ENCODE measurements at regions not wholly inside any gene's neighbourhood (a gene's known extent, or its start where the extent isn't known, plus 50 kb on each side); places are given as distances from the start of the nearest gene placed in this dataset.

GRCh38 chr6:168880271-168880670, 373.4 kb downstream of the THBS2 start:
- Histone ChIP-seq H3K4me3 (no peak overlapping the region), H3K27ac (no peak overlapping the region)

GRCh38 chr6:168877821-168878282, 375.8 kb downstream of the THBS2 start:
- no peak overlapping the region for H3K27ac ChIP-seq
- no peak overlapping the region for H3K4me3 ChIP-seq

- H3K4me3 ChIP-seq: no peak overlapping the region
- H3K27ac ChIP-seq: no peak overlapping the region
Measured at GRCh38 chr6:168876956-168877355, 376.7 kb downstream of the THBS2 start.

- Histone ChIP-seq H3K4me3 (no peak overlapping the region), H3K27ac (no peak overlapping the region)
Measured at GRCh38 chr6:168875811-168876576, 377.7 kb downstream of the THBS2 start.

- no peak overlapping the region for H3K27ac ChIP-seq
Measured at GRCh38 chr6:168874637-168875036, 379.0 kb downstream of the THBS2 start.

GRCh38 chr6:168873278-168874190, 380.1 kb downstream of the THBS2 start:
- Histone ChIP-seq H3K27ac (no peak overlapping the region), H3K4me3 (no peak overlapping the region)

More at GRCh38 chr6:168874637-168875036, 379.0 kb downstream of the THBS2 start:
- no peak overlapping the region for H3K4me3 ChIP-seq

GRCh38 chr6:168871642-168872315, 381.9 kb downstream of the THBS2 start:
- Histone ChIP-seq H3K4me3 (no peak overlapping the region), H3K27ac (no peak overlapping the region)

- Histone ChIP-seq H3K4me3 (no peak overlapping the region), H3K27ac (no peak overlapping the region)
Measured at GRCh38 chr6:168870982-168871381, 382.7 kb downstream of the THBS2 start.

- H3K4me3 ChIP-seq: no peak overlapping the region
Measured at GRCh38 chr6:168867247-168868102, 386.2 kb downstream of the THBS2 start.

GRCh38 chr6:168866534-168866933, 387.1 kb downstream of the THBS2 start:
- Histone ChIP-seq H3K27ac (no peak overlapping the region), H3K4me3 (no peak overlapping the region)

More at GRCh38 chr6:168867247-168868102, 386.2 kb downstream of the THBS2 start:
- H3K27ac ChIP-seq: no peak overlapping the region

- H3K27ac ChIP-seq: no peak overlapping the region
- H3K4me3 ChIP-seq: no peak overlapping the region
Measured at GRCh38 chr6:168865522-168865921, 388.1 kb downstream of the THBS2 start.

GRCh38 chr6:168864541-168865460, 388.8 kb downstream of the THBS2 start:
- H3K27ac ChIP-seq: no peak overlapping the region

GRCh38 chr6:168863467-168863866, 390.2 kb downstream of the THBS2 start:
- Histone ChIP-seq H3K27ac (no peak overlapping the region), H3K4me3 (no peak overlapping the region)

More at GRCh38 chr6:168864541-168865460, 388.8 kb downstream of the THBS2 start:
- no peak overlapping the region for H3K4me3 ChIP-seq

- H3K27ac ChIP-seq: no peak overlapping the region
- H3K4me3 ChIP-seq: no peak overlapping the region
Measured at GRCh38 chr6:168862346-168862980, 391.2 kb downstream of the THBS2 start.

- Histone ChIP-seq H3K27ac (no peak overlapping the region), H3K4me3 (no peak overlapping the region)
Measured at GRCh38 chr6:168860987-168861386, 392.7 kb downstream of the THBS2 start.

- H3K27ac ChIP-seq: no peak overlapping the region
- H3K4me3 ChIP-seq: no peak overlapping the region
Measured at GRCh38 chr6:168860341-168860740, 393.3 kb downstream of the THBS2 start.

GRCh38 chr6:168858926-168859325, 394.7 kb downstream of the THBS2 start:
- Histone ChIP-seq H3K27ac (no peak overlapping the region), H3K4me3 (no peak overlapping the region)

GRCh38 chr6:168856914-168857313, 396.7 kb downstream of the THBS2 start:
- H3K27ac ChIP-seq: no peak overlapping the region
- no peak overlapping the region for H3K4me3 ChIP-seq

Data from skin epidermis (tissue), 12 donors.